DOHH2 (cell line): ENCODE measurements at regions not wholly inside any gene's neighbourhood (a gene's known extent, or its start where the extent isn't known, plus 50 kb on each side); places are given as distances from the start of the nearest gene placed in this dataset.
A peak's percentile ranks its signal among the peaks of the same experiment; 100 is the strongest.
"Not testable (repeated sequence)": the region's sequence is repeated elsewhere in the genome, so short reads cannot be mapped to it uniquely, and the experiment has no call there.

ENCODE experiments used
- H3F3A ChIP-seq: fragments of 200-600 bp; sonication (generic), shearing (Covaris generic); 2 replicates; pipeline ENCODE4 v1.6.0; 2016; ENCODE audit warnings: antibody characterized with exemption, mild to moderate bottlenecking; ENCODE audit not compliant: control insufficient read depth, insufficient read depth
- H3K27ac ChIP-seq: fragments of 200-600 bp; sonication (generic); 2 replicates; pipeline ENCODE4 v1.5.1; 2014; ENCODE audit warnings: low read depth, mild to moderate bottlenecking, low read length, moderate library complexity
- H3K27me3 ChIP-seq: fragments of 200-600 bp; sonication (generic); 2 replicates; pipeline ENCODE4 v1.6.1; 2014; ENCODE audit warnings: mild to moderate bottlenecking, low read length, mixed read lengths; ENCODE audit not compliant: control insufficient read depth
- H3K36me3 ChIP-seq: fragments of 200-600 bp; sonication (generic); 2 replicates; pipeline ENCODE4 v1.6.1; 2014; ENCODE audit warnings: mild to moderate bottlenecking, low read length, moderate library complexity, mixed read lengths; ENCODE audit not compliant: control insufficient read depth
- H3K4me1 ChIP-seq: fragments of 200-600 bp; sonication (generic); 2 replicates; pipeline ENCODE4 v1.6.1; 2014; ENCODE audit warnings: mild to moderate bottlenecking, low read length, mixed read lengths; ENCODE audit not compliant: control insufficient read depth
- H3K4me2 ChIP-seq: fragments of 200-600 bp; sonication (generic); 2 replicates; pipeline ENCODE4 v1.6.0; 2014; ENCODE audit warnings: mild to moderate bottlenecking, low read length, moderate library complexity
- H3K4me3 ChIP-seq: fragments of 200-600 bp; sonication (generic); 2 replicates; pipeline ENCODE4 v1.5.1; 2014; ENCODE audit warnings: mild to moderate bottlenecking, low read length, mixed read lengths
- H3K79me2 ChIP-seq: fragments of 200-600 bp; sonication (generic); 2 replicates; pipeline ENCODE4 v1.6.1; 2014; ENCODE audit warnings: mild to moderate bottlenecking, low read length, mixed read lengths; ENCODE audit not compliant: control insufficient read depth
- H3K9me2 ChIP-seq: fragments of 200-600 bp; sonication (generic); replicated peaks from 2 replicates; pipeline ENCODE4 v1.6.1; 2014; ENCODE audit warnings: mild to moderate bottlenecking, low read length, mixed read lengths; ENCODE audit not compliant: control insufficient read depth
- H3K9me3 ChIP-seq: fragments of 200-600 bp; sonication (generic); 2 replicates; pipeline ENCODE4 v1.6.1; 2014; ENCODE audit warnings: antibody characterized with exemption, low read length, mixed read lengths; ENCODE audit not compliant: control insufficient read depth, insufficient read depth
- H4K20me1 ChIP-seq: fragments of 200-600 bp; sonication (generic); 2 replicates; pipeline ENCODE4 v1.6.0; 2014; ENCODE audit warnings: low read depth, mild to moderate bottlenecking, antibody characterized with exemption, low read length, moderate library complexity; ENCODE audit not compliant: control insufficient read depth, insufficient read depth
- EZH2phosphoT487 ChIP-seq: fragments of 200-600 bp; sonication (generic); IDR thresholded peaks from 2 replicates; pipeline ENCODE4 v1.6.1; 2017; ENCODE audit warnings: borderline replicate concordance, mild to moderate bottlenecking, antibody characterized with exemption, low read length, moderate library complexity, mixed read lengths
- TF ChIP-seq, protein P1 (sequence below): fragments of 200-600 bp; sonication (generic); IDR thresholded peaks from one replicate; pipeline ENCODE4 v1.5.1; 2014; ENCODE audit warnings: antibody characterized with exemption, mild to moderate bottlenecking, low read depth, low read length; ENCODE audit not compliant: poor library complexity, severe bottlenecking

DNA sequence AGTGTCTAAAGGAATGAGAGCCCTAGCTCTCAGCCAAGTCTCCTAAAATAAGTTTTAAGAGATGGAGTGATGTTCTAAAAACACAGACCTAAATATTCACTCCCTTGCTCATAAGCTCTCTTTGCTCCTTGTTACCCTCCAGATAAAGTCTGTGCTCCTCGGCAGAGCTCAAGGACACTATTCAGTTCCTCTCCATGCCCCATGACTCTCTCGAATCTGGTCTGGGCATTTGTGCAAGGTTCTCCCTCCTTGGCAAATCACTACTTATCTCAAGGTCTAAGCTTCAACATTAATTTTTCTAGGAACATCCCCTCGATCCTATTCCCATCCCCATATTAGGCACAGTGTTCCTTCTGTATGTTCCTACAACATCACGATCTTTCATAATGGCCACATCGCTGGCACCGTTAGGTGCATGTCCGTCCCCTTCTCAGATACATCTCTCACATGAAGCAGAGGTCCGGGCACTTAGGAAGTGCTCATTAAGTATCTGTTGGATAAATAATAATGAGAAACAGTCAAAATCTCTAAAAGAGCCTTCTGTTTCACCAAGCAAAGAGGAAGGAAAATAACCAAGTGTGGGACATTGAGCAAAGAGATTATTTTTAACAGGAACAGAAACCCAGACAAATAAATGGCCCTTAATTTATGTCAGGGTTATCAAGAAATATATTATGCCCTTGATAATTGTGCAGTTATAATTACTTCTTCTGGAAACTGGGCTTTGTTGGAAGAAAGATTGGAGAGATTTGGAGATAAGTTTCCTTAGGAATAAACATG is 85.9 kb upstream of the HTR4 start:
- peaks cover 36% of the 10 kb centered on the region for H3K27me3 ChIP-seq
- no peaks in the 10 kb centered on the region for H3K79me2 ChIP-seq
- no peaks in the 10 kb centered on the region for H3K36me3 ChIP-seq
- TF ChIP-seq EZH2phosphoT487, result no peak
- no peaks in the 10 kb centered on the region for H3F3A ChIP-seq
- no peak overlapping the region for H3K27ac ChIP-seq
- no peaks in the 10 kb centered on the region for H4K20me1 ChIP-seq
- no peaks in the 10 kb centered on the region for H3K4me1 ChIP-seq
- H3K4me2 ChIP-seq, result no peak overlapping the region
- H3K9me3 ChIP-seq, result no peaks in the 10 kb centered on the region
- H3K4me3 ChIP-seq, result no peak overlapping the region
- no peaks in the 10 kb centered on the region for H3K9me2 ChIP-seq

DNA sequence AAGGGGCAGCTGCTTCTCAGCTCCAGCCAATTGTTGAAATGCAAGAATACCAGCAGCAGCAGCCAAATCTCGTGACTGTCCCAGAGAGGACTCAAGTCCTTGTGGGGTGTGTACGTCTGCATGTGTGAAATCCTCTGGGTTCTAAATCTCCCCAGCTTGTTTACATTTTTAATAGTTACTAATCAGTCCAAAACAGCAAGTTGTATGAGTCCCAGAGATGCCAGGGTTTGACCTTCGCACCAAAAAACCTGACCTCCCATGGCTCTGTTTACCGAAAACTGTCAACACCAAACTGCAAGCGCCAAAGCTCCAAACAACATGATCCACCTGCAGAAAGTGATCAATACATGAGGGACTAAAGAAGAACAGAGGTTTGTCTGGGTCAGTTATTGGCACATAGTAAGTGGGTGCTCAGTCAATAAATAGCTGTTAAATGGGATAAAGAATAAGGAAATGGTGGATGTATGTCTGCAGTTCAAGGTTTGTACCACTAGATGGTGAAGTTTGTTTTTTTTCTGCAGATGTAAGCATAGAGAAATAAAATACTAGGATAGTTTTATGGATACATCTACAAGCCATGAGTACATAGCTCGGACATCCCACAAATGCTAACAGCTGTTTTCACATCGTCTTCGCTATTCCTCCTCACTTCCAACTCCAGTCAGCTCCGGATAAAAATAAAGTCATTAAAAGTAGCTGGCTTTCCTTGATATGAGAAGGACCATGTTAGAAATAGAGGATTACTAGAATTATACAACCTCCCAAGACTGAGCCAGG is 85.3 kb upstream of the ADRB2 start:
- Histone ChIP-seq H3K36me3 (no peaks in the 10 kb centered on the region), H3K4me3 (no peak overlapping the region), H3K4me2 (no peak overlapping the region), H3K9me2 (no peaks in the 10 kb centered on the region), H3K79me2 (no peaks in the 10 kb centered on the region), H3K27me3 (peaks cover 29% of the 10 kb centered on the region), H3F3A (no peaks in the 10 kb centered on the region), H4K20me1 (no peaks in the 10 kb centered on the region), H3K9me3 (no peaks in the 10 kb centered on the region), H3K27ac (no peak overlapping the region), H3K4me1 (no peaks in the 10 kb centered on the region)
- no peak for TF ChIP-seq EZH2phosphoT487
- TF ChIP-seq, protein P1, sequence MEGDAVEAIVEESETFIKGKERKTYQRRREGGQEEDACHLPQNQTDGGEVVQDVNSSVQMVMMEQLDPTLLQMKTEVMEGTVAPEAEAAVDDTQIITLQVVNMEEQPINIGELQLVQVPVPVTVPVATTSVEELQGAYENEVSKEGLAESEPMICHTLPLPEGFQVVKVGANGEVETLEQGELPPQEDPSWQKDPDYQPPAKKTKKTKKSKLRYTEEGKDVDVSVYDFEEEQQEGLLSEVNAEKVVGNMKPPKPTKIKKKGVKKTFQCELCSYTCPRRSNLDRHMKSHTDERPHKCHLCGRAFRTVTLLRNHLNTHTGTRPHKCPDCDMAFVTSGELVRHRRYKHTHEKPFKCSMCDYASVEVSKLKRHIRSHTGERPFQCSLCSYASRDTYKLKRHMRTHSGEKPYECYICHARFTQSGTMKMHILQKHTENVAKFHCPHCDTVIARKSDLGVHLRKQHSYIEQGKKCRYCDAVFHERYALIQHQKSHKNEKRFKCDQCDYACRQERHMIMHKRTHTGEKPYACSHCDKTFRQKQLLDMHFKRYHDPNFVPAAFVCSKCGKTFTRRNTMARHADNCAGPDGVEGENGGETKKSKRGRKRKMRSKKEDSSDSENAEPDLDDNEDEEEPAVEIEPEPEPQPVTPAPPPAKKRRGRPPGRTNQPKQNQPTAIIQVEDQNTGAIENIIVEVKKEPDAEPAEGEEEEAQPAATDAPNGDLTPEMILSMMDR, result peak; percentile 85

DNA sequence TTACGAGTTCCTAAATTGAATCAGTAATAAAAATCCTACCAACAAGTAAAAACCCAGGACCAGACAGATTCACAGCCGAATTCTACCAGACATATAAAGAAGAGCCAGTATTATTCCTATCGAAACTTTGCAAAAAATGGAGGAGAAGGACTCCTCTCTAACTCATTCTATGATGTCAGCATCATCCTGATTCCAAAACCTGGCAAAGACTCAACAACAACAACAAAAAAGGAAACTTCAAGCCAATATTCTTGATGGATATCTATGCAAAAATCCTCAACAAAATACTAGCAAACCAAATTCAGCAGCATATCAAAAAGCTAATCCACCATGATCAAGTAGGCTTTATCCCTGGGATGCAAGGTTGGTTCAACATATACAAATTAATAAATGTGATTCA is 84.6 kb upstream of the ADRB2 start:
- H3K4me1 ChIP-seq, H3K27ac ChIP-seq, H3K79me2 ChIP-seq, H3K4me3 ChIP-seq, H3K36me3 ChIP-seq, H3F3A ChIP-seq, H3K9me3 ChIP-seq, H4K20me1 ChIP-seq, H3K9me2 ChIP-seq, H3K4me2 ChIP-seq: not testable (repeated sequence)
- H3K27me3 ChIP-seq, result peaks cover 23% of the 10 kb centered on the region

DNA sequence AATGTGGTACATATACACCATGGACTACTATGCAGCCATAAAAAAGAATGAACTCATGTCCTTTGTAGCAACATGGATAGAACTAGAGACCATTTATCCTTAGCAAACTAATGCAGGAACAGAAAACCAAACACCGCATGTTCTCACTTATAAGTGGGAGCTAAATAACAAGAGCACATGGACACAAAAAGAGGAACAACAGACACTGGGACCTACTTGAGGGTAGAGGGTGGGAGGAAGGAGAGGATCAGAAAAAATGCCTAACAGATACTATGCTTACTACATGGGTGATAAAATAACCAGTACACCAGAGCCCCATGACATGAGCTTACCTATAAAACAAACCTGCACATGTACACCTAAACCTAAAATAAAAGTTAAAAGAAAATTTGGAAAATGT is 82.0 kb upstream of the ADRB2 start:
- not testable (repeated sequence) for H4K20me1 ChIP-seq, H3K27ac ChIP-seq, H3F3A ChIP-seq, H3K4me1 ChIP-seq, H3K36me3 ChIP-seq, H3K27me3 ChIP-seq, H3K9me3 ChIP-seq, H3K9me2 ChIP-seq, H3K79me2 ChIP-seq, H3K4me2 ChIP-seq, H3K4me3 ChIP-seq
